Panc1 (cell line): ENCODE measurements at regions not wholly inside any gene's neighbourhood (a gene's known extent, or its start where the extent isn't known, plus 50 kb on each side); places are given as distances from the start of the nearest gene placed in this dataset.

Experiments used
- ATAC-seq: fragments of 200-7000 bp; cut with Tn5 transposase; 2 replicates; pipeline ENCODE4 v1.9.1; 2020; ENCODE audit warnings: mild to moderate bottlenecking, moderate library complexity
- BruUV-seq: library from RNA; stranded (reverse); fragments of 400-500 nt; replicated peaks from 2 replicates; lab custom pipeline; 2021; lab: Mats Ljungman, UMichigan
- CTCF ChIA-PET: fragments of 300-600 bp; sonication (Branson Sonifier 250); formaldehyde crosslinking; loops from one replicate; lab custom pipeline; 2022; ENCODE audit warnings: antibody characterized with exemption; lab: Charles Lee
- POLR2A ChIA-PET: fragments of 300-600 bp; sonication (Branson Sonifier 250); formaldehyde crosslinking; loops from one replicate; lab custom pipeline; 2022; ENCODE audit warnings: antibody characterized with exemption; lab: Charles Lee
- DNase-seq: peaks from one replicate; pipeline ENCODE4 v3.0.0-alpha.2; 2010; ENCODE audit warnings: low read depth, low spot score
- H3K27ac ChIP-seq: 2 replicates; pipeline ENCODE4 v1.5.1; 2011; ENCODE audit warnings: mild to moderate bottlenecking, low read length, inconsistent platforms
- H3K27me3 ChIP-seq: fragments of 200-500 bp; sonication (Bioruptor generic); 2 replicates; pipeline ENCODE4 v1.6.0; 2014; ENCODE audit warnings: low read length, inconsistent platforms; ENCODE audit not compliant: control insufficient read depth, insufficient read depth
- H3K36me3 ChIP-seq: fragments of 200-500 bp; sonication (Bioruptor generic); 2 replicates; pipeline ENCODE4 v1.5.1; 2014; ENCODE audit warnings: inconsistent platforms, mild to moderate bottlenecking, low read length, moderate library complexity; ENCODE audit not compliant: control insufficient read depth, insufficient read depth
- H3K4me1 ChIP-seq: 2 replicates; pipeline ENCODE4 v1.5.1; 2011; ENCODE audit warnings: inconsistent platforms, mild to moderate bottlenecking, low read length, moderate library complexity; ENCODE audit not compliant: control insufficient read depth, insufficient read depth
- H3K4me3 ChIP-seq, 2 experiments: 2 replicates each; pipeline ENCODE4 v1.5.1; 2011 to 2012; ENCODE audit warnings: low read depth in 2 of 2, low read length in 2 of 2, mild to moderate bottlenecking in 2 of 2, inconsistent platforms in 1 of 2, moderate library complexity in 1 of 2
- H3K9me3 ChIP-seq: fragments of 200-500 bp; sonication (Bioruptor generic); 2 replicates; pipeline ENCODE4 v1.5.1; 2014; ENCODE audit warnings: low read depth, mild to moderate bottlenecking, inconsistent platforms, low read length, moderate library complexity; ENCODE audit not compliant: control insufficient read depth, insufficient read depth
- POLR2AphosphoS5 ChIP-seq: IDR thresholded peaks from 2 replicates; pipeline ENCODE4 v1.6.1; 2012; ENCODE audit warnings: mild to moderate bottlenecking, low read depth, low read length, moderate library complexity
- SIN3A ChIP-seq: IDR thresholded peaks from 2 replicates; pipeline ENCODE4 v1.6.1; 2012; ENCODE audit warnings: low read depth, mild to moderate bottlenecking, low read length, moderate library complexity, borderline replicate concordance; ENCODE audit not compliant: insufficient read depth
- TCF7L2 ChIP-seq: IDR thresholded peaks from 2 replicates; pipeline ENCODE4 v1.6.1; 2011; ENCODE audit warnings: mild to moderate bottlenecking, low read depth, low read length, inconsistent platforms
- in situ Hi-C: cut with HindIII; loops from 2 replicates; pipeline ENCODE4 v1.10.0; 2016; ENCODE audit warnings: low sequenced_read_pairs, low pct_unique_long_range_greater_than_20kb
- intact Hi-C: fragments of 100-400 bp; cut with micrococcal nuclease; formaldehyde crosslinking; loops from one replicate; pipeline ENCODE4 v1.10.0; 2022; ENCODE audit not compliant: unreplicated experiment
- TF ChIP-seq, protein P1 (sequence below): fragments of 450-650 bp; IDR thresholded peaks from 2 replicates; pipeline ENCODE4 v1.5.1; 2017; ENCODE audit warnings: mild to moderate bottlenecking
- TF ChIP-seq, protein P2 (sequence below), 2 experiments: IDR thresholded peaks; 2 replicates each; pipeline ENCODE4 v1.6.1; 2011 to 2012; ENCODE audit warnings: low read depth in 2 of 2, control low read depth in 1 of 2, low read length in 1 of 2, mild to moderate bottlenecking in 1 of 2, moderate library complexity in 1 of 2; ENCODE audit not compliant: insufficient read depth in 1 of 2

DNA sequence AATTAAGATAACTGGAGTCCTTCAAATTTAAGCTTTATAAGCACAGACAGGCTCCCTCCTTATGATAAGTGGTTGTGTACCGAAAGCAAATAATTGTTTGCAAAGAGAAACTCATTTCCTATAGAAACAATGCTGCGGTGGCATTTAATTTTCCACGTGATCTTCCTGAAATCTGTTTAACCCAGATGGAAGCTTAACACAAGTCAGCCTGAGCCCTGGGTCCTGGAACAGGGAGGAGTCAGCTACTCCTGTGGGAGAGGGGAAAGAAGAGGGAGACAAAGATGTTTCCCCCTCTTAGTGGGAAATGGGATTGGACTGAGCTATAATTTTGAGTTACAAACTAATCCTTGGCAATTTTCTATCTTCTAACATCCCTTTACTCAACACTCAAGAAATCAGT is 136.5 kb downstream of the ELOVL4 start:
- DNase-seq (no peak), ATAC-seq (no peak)
- H3K27ac ChIP-seq = no peak overlapping the region
- intact Hi-C loops (loop anchor here (5.0 kb wide), 1 partner anchor 34 kb away; no protein-coding TSS in a partner anchor), in situ Hi-C loops (no loop called here)
- H3K27me3 ChIP-seq = no peaks in the 10 kb centered on the region
- no peaks in the 10 kb centered on the region for H3K9me3 ChIP-seq
- CTCF ChIA-PET = interaction anchor here (1.2 kb wide), 1 partner anchor 48 kb away, joined by 4 read pairs; no protein-coding TSS in a partner anchor
- TF ChIP-seq POLR2AphosphoS5 (no peak), SIN3A (no peak), TCF7L2 (no peak)
- TF ChIP-seq, protein P1, sequence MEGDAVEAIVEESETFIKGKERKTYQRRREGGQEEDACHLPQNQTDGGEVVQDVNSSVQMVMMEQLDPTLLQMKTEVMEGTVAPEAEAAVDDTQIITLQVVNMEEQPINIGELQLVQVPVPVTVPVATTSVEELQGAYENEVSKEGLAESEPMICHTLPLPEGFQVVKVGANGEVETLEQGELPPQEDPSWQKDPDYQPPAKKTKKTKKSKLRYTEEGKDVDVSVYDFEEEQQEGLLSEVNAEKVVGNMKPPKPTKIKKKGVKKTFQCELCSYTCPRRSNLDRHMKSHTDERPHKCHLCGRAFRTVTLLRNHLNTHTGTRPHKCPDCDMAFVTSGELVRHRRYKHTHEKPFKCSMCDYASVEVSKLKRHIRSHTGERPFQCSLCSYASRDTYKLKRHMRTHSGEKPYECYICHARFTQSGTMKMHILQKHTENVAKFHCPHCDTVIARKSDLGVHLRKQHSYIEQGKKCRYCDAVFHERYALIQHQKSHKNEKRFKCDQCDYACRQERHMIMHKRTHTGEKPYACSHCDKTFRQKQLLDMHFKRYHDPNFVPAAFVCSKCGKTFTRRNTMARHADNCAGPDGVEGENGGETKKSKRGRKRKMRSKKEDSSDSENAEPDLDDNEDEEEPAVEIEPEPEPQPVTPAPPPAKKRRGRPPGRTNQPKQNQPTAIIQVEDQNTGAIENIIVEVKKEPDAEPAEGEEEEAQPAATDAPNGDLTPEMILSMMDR = no peak
- TF ChIP-seq, protein P2, sequence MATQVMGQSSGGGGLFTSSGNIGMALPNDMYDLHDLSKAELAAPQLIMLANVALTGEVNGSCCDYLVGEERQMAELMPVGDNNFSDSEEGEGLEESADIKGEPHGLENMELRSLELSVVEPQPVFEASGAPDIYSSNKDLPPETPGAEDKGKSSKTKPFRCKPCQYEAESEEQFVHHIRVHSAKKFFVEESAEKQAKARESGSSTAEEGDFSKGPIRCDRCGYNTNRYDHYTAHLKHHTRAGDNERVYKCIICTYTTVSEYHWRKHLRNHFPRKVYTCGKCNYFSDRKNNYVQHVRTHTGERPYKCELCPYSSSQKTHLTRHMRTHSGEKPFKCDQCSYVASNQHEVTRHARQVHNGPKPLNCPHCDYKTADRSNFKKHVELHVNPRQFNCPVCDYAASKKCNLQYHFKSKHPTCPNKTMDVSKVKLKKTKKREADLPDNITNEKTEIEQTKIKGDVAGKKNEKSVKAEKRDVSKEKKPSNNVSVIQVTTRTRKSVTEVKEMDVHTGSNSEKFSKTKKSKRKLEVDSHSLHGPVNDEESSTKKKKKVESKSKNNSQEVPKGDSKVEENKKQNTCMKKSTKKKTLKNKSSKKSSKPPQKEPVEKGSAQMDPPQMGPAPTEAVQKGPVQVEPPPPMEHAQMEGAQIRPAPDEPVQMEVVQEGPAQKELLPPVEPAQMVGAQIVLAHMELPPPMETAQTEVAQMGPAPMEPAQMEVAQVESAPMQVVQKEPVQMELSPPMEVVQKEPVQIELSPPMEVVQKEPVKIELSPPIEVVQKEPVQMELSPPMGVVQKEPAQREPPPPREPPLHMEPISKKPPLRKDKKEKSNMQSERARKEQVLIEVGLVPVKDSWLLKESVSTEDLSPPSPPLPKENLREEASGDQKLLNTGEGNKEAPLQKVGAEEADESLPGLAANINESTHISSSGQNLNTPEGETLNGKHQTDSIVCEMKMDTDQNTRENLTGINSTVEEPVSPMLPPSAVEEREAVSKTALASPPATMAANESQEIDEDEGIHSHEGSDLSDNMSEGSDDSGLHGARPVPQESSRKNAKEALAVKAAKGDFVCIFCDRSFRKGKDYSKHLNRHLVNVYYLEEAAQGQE (IDR thresholded peaks at IDR 0.05; ENCODE audit: insufficient read depth in 1 of 2, low read depth in 2 of 2, low read length in 1 of 2) = no peak
- BruUV-seq = no TSS peak
- 0 out of 2 replicates have a peak, but pooled peaks cover 5% of the 10 kb centered on the region for H3K4me1 ChIP-seq
- H3K4me3 ChIP-seq = no peak overlapping the region
- POLR2A ChIA-PET = no interaction called here
- no peaks in the 10 kb centered on the region for H3K36me3 ChIP-seq

DNA sequence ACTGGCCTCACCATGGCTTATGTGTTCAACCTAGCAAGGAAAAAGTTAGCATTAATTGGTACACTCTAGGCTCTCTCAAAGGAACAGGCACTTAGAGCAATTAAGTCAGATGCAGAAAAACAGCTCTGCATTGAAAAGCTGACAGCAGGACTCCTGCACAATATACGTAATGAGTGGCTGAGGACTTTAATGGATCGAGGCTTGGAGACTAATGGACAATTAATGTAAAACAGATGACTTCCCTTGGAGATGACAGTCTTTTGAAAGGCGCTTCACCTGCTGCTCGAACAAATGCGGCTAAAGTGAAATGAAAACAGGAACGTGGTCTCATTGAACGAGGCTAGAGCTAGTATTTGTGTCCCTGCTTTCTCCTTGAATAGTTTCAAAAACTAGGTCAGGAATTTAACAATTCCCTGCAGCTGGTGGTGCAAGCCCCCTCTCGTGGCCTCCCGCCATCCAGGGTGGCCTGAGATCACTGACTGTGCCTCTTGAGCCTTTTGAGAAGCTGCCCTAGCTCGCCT is 137.1 kb downstream of the ELOVL4 start:
- ATAC-seq = no peak
- intact Hi-C loops = loop anchor here (5.0 kb wide), 1 partner anchor 33 kb away; no protein-coding TSS in a partner anchor

More for the DNA sequence above, 137.1 kb downstream of the ELOVL4 start:
- 0 out of 2 replicates have a peak, but pooled peaks cover 5% of the 10 kb centered on the region for H3K4me1 ChIP-seq
- no peaks in the 10 kb centered on the region for H3K9me3 ChIP-seq
- H3K27me3 ChIP-seq = no peaks in the 10 kb centered on the region
- no peak overlapping the region for H3K4me3 ChIP-seq
- in situ Hi-C loops = no loop called here
- TF ChIP-seq, protein P2 (IDR thresholded peaks at IDR 0.05; ENCODE audit: insufficient read depth in 1 of 2, low read depth in 2 of 2, low read length in 1 of 2) = no peak
- TF ChIP-seq TCF7L2 (no peak), POLR2AphosphoS5 (no peak), SIN3A (no peak)
- TF ChIP-seq, protein P1 = no peak
- ChIA-PET CTCF (interaction anchor here (0.6 to 1.2 kb wide), 2 partner anchors 47 to 179 kb away, joined by 3 to 4 read pairs; partner anchors contain the start of gene SH3BGRL2), POLR2A (no interaction called here)
- H3K36me3 ChIP-seq = no peaks in the 10 kb centered on the region
- no peak for DNase-seq
- no peak overlapping the region for H3K27ac ChIP-seq
- BruUV-seq = no TSS peak
